OCI-LY1 (cell line): ENCODE measurements at regions not wholly inside any gene's neighbourhood (a gene's known extent, or its start where the extent isn't known, plus 50 kb on each side); places are given as distances from the start of the nearest gene placed in this dataset.

Experiments used
- H2AFZ ChIP-seq: fragments of 200-600 bp; sonication (generic), shearing (Covaris generic); 2 replicates; pipeline ENCODE4 v1.6.0; 2014; ENCODE audit warnings: antibody characterized with exemption, mild to moderate bottlenecking, low read length
- H3F3A ChIP-seq: fragments of 200-600 bp; sonication (generic), shearing (Covaris generic); 2 replicates; pipeline ENCODE4 v1.6.0; 2014; ENCODE audit warnings: mild to moderate bottlenecking, antibody characterized with exemption, low read length, moderate library complexity; ENCODE audit not compliant: insufficient read depth
- H3K27ac ChIP-seq: fragments of 200-600 bp; sonication (generic); 2 replicates; pipeline ENCODE4 v1.5.1; 2014; ENCODE audit warnings: low read length, mixed run types, mild to moderate bottlenecking, low read depth; ENCODE audit not compliant: poor library complexity, severe bottlenecking
- H3K27me3 ChIP-seq: fragments of 200-600 bp; sonication (generic); 2 replicates; pipeline ENCODE4 v1.6.0; 2014; ENCODE audit warnings: antibody characterized with exemption, mild to moderate bottlenecking, low read length, moderate library complexity; ENCODE audit not compliant: insufficient read depth
- H3K36me3 ChIP-seq: fragments of 200-600 bp; sonication (generic); 2 replicates; pipeline ENCODE4 v1.6.1; 2014; ENCODE audit warnings: mild to moderate bottlenecking, antibody characterized with exemption, low read length, moderate library complexity, mixed read lengths; ENCODE audit not compliant: insufficient read depth
- H3K4me1 ChIP-seq: fragments of 200-600 bp; sonication (generic); 2 replicates; pipeline ENCODE4 v1.5.1; 2014; ENCODE audit warnings: mild to moderate bottlenecking, low read length, moderate library complexity; ENCODE audit not compliant: insufficient read depth, severe bottlenecking
- H3K4me2 ChIP-seq: fragments of 200-600 bp; sonication (generic), shearing (Covaris generic); 2 replicates; pipeline ENCODE4 v1.6.1; 2014; ENCODE audit warnings: low read length
- H3K4me3 ChIP-seq: fragments of 200-600 bp; sonication (generic); 2 replicates; pipeline ENCODE4 v1.5.1; 2014; ENCODE audit warnings: low read length, low read depth, mild to moderate bottlenecking, mixed read lengths; ENCODE audit not compliant: poor library complexity, severe bottlenecking
- H3K79me2 ChIP-seq: fragments of 200-600 bp; shearing (Covaris generic); 2 replicates; pipeline ENCODE4 v1.6.1; 2016; ENCODE audit warnings: mixed run types, low read length, mixed read lengths; ENCODE audit not compliant: insufficient read depth
- H3K9ac ChIP-seq: fragments of 200-600 bp; sonication (generic), shearing (Covaris generic); 2 replicates; pipeline ENCODE4 v1.6.1; 2014; ENCODE audit warnings: mild to moderate bottlenecking, low read length, mixed read lengths
- H3K9me2 ChIP-seq: fragments of 200-600 bp; sonication (generic), shearing (Covaris generic); 2 replicates; pipeline ENCODE4 v1.6.1; 2014; ENCODE audit warnings: low read depth, mild to moderate bottlenecking, low read length, mixed read lengths
- H3K9me3 ChIP-seq: fragments of 200-600 bp; shearing (Covaris generic); 2 replicates; pipeline ENCODE4 v1.6.1; 2014; ENCODE audit warnings: low read length, mixed read lengths
- H4K20me1 ChIP-seq: fragments of 200-600 bp; sonication (generic), shearing (Covaris generic); 2 replicates; pipeline ENCODE4 v1.6.0; 2016; ENCODE audit warnings: mild to moderate bottlenecking, low read length; ENCODE audit not compliant: insufficient read depth
- EZH2 ChIP-seq: fragments of 200-600 bp; sonication (generic), shearing (Covaris generic); IDR thresholded peaks from 2 replicates; pipeline ENCODE4 v1.8.0; 2017; ENCODE audit warnings: borderline replicate concordance, mixed run types, mild to moderate bottlenecking, antibody characterized with exemption, low read length, moderate library complexity, mixed read lengths
- TF ChIP-seq, protein P1 (sequence below): fragments of 200-600 bp; sonication (generic), shearing (Covaris generic); IDR thresholded peaks from 2 replicates; pipeline ENCODE4 v1.5.1; 2017; ENCODE audit warnings: mild to moderate bottlenecking, antibody characterized with exemption, low read length, moderate library complexity, mixed read lengths

DNA sequence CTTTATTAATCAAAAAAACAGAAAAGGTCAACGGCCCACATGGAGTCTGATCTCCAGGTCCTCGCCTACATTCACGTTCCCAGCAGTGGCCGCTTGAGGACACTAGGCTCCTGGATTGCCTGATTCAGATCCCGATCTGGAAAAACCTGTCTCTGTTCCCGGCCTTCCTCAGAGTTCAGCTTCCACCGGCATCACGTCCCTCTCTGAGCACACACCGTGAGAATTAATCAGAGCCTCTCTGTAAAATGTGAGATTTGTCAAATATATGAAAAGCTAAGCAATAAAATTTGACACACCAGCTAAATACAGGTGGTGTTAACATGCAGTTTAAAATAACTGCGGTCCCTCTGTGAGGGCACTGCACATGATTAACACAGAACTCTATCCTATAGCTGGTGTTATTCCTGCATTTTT lies 122.8 kb upstream of the COL21A1 start:
- H3K9me2 ChIP-seq, result no peaks in the 10 kb centered on the region
- no peak overlapping the region for H2AFZ ChIP-seq
- no peak overlapping the region for H3K9ac ChIP-seq
- H3K27me3 ChIP-seq, result no peaks in the 10 kb centered on the region
- H3K4me1 ChIP-seq, result no peaks in the 10 kb centered on the region
- H3K79me2 ChIP-seq, result no peaks in the 10 kb centered on the region
- H3F3A ChIP-seq, result no peaks in the 10 kb centered on the region
- H3K4me3 ChIP-seq, result no peak overlapping the region
- TF ChIP-seq, protein P1, sequence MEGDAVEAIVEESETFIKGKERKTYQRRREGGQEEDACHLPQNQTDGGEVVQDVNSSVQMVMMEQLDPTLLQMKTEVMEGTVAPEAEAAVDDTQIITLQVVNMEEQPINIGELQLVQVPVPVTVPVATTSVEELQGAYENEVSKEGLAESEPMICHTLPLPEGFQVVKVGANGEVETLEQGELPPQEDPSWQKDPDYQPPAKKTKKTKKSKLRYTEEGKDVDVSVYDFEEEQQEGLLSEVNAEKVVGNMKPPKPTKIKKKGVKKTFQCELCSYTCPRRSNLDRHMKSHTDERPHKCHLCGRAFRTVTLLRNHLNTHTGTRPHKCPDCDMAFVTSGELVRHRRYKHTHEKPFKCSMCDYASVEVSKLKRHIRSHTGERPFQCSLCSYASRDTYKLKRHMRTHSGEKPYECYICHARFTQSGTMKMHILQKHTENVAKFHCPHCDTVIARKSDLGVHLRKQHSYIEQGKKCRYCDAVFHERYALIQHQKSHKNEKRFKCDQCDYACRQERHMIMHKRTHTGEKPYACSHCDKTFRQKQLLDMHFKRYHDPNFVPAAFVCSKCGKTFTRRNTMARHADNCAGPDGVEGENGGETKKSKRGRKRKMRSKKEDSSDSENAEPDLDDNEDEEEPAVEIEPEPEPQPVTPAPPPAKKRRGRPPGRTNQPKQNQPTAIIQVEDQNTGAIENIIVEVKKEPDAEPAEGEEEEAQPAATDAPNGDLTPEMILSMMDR, result no peak
- TF ChIP-seq EZH2, result no peak
- no peak overlapping the region for H3K4me2 ChIP-seq
- no peak overlapping the region for H3K27ac ChIP-seq
- H3K9me3 ChIP-seq, result no peaks in the 10 kb centered on the region
- H3K36me3 ChIP-seq, result no peaks in the 10 kb centered on the region
- H4K20me1 ChIP-seq, result no peaks in the 10 kb centered on the region

DNA sequence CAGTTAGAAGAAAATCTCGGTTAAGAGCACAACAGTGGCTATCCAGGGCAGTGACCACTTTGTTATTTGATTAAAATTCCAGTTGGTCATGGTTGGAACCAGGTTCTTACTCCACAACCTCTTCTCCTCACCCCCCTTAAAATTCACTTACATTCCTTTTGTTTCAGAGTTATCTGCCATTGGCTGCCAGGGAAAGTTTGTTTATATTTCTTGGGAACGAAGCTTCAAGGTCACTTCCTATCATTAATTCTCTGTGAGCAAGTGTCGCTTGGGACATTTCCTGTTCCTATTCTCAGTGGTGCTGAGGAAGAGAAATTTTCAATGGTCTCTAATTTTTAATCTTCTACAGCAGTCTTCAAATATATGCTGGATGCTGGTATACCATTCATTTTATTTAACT lies 121.1 kb upstream of the COL21A1 start:
- H3K27ac ChIP-seq, result no peak overlapping the region
- H3K9me2 ChIP-seq, result no peaks in the 10 kb centered on the region
- H3K4me2 ChIP-seq, result no peak overlapping the region
- no peak overlapping the region for H3K4me3 ChIP-seq
- H3K4me1 ChIP-seq, result no peaks in the 10 kb centered on the region
- no peaks in the 10 kb centered on the region for H3K79me2 ChIP-seq
- no peak overlapping the region for H2AFZ ChIP-seq
- no peak overlapping the region for H3K9ac ChIP-seq
- no peaks in the 10 kb centered on the region for H3K36me3 ChIP-seq
- TF ChIP-seq, protein P1, result no peak
- TF ChIP-seq EZH2, result no peak
- H4K20me1 ChIP-seq, result no peaks in the 10 kb centered on the region
- H3K9me3 ChIP-seq, result no peaks in the 10 kb centered on the region
- H3K27me3 ChIP-seq, result no peaks in the 10 kb centered on the region
- no peaks in the 10 kb centered on the region for H3F3A ChIP-seq

DNA sequence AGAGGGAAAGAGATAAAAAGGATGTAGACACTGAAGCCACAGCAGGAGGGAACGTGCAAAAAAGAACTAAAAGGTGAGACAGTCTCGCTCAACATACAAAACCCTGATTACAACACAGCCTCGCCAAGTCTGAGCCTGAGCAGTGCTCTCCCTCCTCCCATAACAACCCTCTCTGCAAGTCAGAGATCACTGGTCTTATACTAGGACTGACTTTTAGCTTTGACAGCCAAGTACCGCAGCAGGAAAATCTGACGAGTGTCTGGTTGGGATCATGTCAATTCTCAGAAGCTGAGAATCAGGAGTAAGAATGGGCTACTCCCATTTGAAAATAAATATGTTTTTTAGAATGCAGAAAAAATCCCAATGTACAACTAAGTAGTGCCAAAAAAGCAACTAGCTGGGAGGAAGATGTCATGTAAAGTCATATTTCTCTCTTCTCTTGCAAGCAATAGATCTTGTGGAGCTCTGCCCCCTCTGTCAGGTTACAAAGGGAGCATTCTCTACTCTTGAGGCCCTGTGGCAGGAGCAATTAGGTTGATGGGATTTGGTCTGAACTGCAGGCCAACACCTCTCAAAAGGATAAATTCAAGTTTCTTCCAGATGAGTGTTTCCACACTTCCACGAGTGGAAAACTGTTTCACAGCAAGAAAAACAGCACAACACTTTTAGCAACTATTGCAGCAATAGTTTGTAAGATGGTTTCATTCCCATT lies 118.9 kb upstream of the COL21A1 start:
- no peak overlapping the region for H2AFZ ChIP-seq
- no peaks in the 10 kb centered on the region for H4K20me1 ChIP-seq
- no peaks in the 10 kb centered on the region for H3K9me2 ChIP-seq
- H3K27me3 ChIP-seq, result no peaks in the 10 kb centered on the region
- H3K4me3 ChIP-seq, result no peak overlapping the region
- no peaks in the 10 kb centered on the region for H3K9me3 ChIP-seq
- no peaks in the 10 kb centered on the region for H3F3A ChIP-seq
- no peak overlapping the region for H3K27ac ChIP-seq
- H3K4me2 ChIP-seq, result no peak overlapping the region
- no peaks in the 10 kb centered on the region for H3K4me1 ChIP-seq
- H3K79me2 ChIP-seq, result no peaks in the 10 kb centered on the region
- H3K9ac ChIP-seq, result no peak overlapping the region
- TF ChIP-seq, protein P1, result no peak
- TF ChIP-seq EZH2, result no peak
- H3K36me3 ChIP-seq, result no peaks in the 10 kb centered on the region
